SK-N-SH treated with all-trans-retinoic acid at 6 μM for 48 hours (cell line): ENCODE measurements at regions not wholly inside any gene's neighbourhood (a gene's known extent, or its start where the extent isn't known, plus 50 kb on each side); places are given as distances from the start of the nearest gene placed in this dataset.

Experiments
- BACH2 ChIP-seq: fragments of 250-450 bp; sonication (Bioruptor Pico); IDR thresholded peaks from 2 replicates; pipeline ENCODE4 v1.9.0; 2021; ENCODE audit warnings: mild to moderate bottlenecking, borderline replicate concordance
- CREB5 ChIP-seq: fragments of 250-450 bp; sonication (Bioruptor Pico); IDR thresholded peaks from 2 replicates; pipeline ENCODE4 v1.5.1; 2020; ENCODE audit warnings: low read depth, mild to moderate bottlenecking, moderate library complexity
- ISL1 ChIP-seq: fragments of 250-450 bp; sonication (Bioruptor Pico); IDR thresholded peaks from 2 replicates; pipeline ENCODE4 v2.1.2; 2022; ENCODE audit warnings: mild to moderate bottlenecking, moderate library complexity
- SNAI2 ChIP-seq: fragments of 250-450 bp; sonication (Bioruptor Pico); IDR thresholded peaks from 2 replicates; pipeline ENCODE4 v1.5.0; 2020; ENCODE audit warnings: mild to moderate bottlenecking, moderate library complexity

DNA sequence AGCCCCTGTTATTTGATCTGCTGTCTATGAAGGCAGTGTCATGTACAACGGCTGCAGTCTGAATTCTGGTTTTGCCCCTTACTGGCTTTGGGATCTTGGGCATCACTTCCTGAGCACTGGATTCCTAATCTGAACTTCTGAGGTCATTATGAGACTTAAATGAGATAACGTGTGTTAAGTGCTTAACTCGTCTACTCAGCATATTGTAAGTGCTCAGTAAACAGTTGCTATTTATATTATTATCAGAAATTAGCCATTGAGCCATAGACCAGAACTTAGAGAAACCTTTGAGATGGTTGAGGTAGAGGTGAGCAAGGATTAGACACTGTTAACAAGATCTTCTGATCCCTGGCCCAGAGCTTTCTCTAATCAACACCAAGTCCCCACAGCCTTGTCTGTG lies 284.1 kb upstream of the ONECUT1 start:
- no peak for TF ChIP-seq CREB5 (CRISPR knock-in tag)
- no peak for TF ChIP-seq BACH2 (CRISPR knock-in tag)
- no peak for TF ChIP-seq ISL1
- TF ChIP-seq SNAI2 (CRISPR knock-in tag): no peak
